ENCODE measurements at regions not wholly inside any gene's neighbourhood (a gene's known extent, or its start where the extent isn't known, plus 50 kb on each side); places are given as distances from the start of the nearest gene placed in this dataset.

DNA sequence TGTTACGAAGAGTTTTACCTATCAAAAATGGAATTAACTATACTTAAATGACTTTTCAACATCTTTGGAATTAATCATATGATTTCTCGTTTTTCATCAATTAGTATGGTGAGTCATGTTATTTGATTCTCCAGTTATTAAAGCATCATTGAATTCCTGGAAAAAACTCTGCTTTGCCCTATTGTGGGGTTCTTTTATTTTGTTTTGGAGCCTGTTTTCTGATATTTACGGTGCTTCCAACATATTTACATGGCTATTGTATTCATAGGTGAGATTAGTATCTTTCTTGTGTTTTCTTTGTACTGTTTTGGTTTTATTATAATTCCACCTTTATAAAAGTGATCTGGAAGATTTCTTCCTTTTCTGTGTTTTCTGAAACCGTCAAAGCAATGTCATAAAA is 902.7 kb downstream of the TBC1D22A start (continued):
- TF ChIP-seq, protein P1, sequence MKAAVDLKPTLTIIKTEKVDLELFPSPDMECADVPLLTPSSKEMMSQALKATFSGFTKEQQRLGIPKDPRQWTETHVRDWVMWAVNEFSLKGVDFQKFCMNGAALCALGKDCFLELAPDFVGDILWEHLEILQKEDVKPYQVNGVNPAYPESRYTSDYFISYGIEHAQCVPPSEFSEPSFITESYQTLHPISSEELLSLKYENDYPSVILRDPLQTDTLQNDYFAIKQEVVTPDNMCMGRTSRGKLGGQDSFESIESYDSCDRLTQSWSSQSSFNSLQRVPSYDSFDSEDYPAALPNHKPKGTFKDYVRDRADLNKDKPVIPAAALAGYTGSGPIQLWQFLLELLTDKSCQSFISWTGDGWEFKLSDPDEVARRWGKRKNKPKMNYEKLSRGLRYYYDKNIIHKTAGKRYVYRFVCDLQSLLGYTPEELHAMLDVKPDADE (IDR thresholded peaks at IDR 0.05): no peak

DNA sequence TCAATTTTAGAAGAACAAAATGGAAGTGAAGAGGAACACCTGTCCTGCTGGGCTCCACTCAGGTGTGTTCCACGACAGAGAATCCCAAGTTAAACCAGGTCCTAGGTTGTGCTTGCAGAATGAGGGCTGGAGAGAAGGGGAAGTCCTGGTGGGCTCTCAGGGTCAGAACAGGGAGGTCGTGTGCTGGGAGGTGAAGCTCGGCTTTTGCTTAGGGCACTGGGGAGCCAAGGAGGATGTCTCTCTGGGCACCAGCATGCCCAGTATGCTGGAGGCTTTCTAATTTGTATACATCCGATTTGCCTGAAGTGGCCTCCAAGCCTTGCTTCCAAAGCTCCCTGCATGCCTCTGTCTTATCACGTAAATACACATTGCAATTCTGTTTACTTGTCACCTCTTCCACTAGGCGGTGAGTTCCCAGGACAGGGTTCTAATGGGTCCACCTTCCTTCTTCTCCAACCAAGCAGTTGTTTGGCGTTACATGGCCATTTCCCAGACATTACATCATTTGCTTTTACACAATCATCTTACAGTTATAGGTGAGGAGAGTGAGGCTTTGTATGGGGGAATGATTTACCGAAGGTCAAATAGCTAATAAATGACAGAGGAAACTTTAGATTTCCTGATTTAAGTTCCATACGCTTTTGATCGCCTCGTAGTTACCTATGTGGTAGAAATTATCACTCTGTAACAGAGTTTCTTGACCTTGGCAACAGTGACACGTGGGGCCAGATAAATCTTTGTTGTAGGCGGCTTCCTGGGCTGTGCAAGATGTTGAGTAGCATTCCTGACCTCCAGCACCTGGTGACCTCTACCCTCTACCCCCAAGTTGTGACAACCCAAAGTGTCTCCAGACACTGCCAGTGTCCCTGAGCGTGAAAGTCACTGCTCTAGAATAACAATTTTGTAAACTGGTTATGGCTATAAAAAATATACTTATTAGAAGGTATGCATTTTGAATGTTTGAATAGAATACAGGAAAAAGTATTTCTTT is 901.5 kb downstream of the TBC1D22A start:
- Mint-ChIP-seq H3K27ac (no peak overlapping the region), H3K4me3 (no peak overlapping the region), H3K36me3 (ENCODE audit: low read depth) (peaks cover 16% of the 10 kb centered on the region), H3K9me3 (peaks cover 37% of the 10 kb centered on the region), H3K4me1 (peaks cover 6% of the 10 kb centered on the region), H3K27me3 (ENCODE audit: insufficient read depth, low read depth, poor library complexity) (peaks cover 11% of the 10 kb centered on the region)
- no peak for DNase-seq (ENCODE audit: low spot score)
- Histone ChIP-seq H3K4me1 (ENCODE audit: insufficient read depth) (no peaks in the 10 kb centered on the region), H3K27me3 (ENCODE audit: insufficient read depth) (no peaks in the 10 kb centered on the region), H3K27ac (ENCODE audit: low read depth) (no peak overlapping the region), H2AFZ (no peak overlapping the region), H4K20me1 (replicated peaks; ENCODE audit: insufficient read depth) (no peaks in the 10 kb centered on the region), H3K9me2 (ENCODE audit: insufficient read depth) (no peaks in the 10 kb centered on the region), H3K4me2 (no peak overlapping the region), H3K79me2 (replicated peaks; ENCODE audit: insufficient read depth) (no peaks in the 10 kb centered on the region), H3K36me3 (ENCODE audit: insufficient read depth) (0 out of 2 replicates have a peak, but pooled peaks cover 18% of the 10 kb centered on the region), H3K4me3 (no peak overlapping the region), H3F3A (replicated peaks; ENCODE audit: low read depth) (no peaks in the 10 kb centered on the region)
- no peak for ATAC-seq
- TF ChIP-seq EZH2 (IDR thresholded peaks at IDR 0.05; ENCODE audit: low read depth, unreplicated experiment) (no peak), ZNF331 (CRISPR knock-in tag; IDR thresholded peaks at IDR 0.05; ENCODE audit: low read depth) (no peak), POLR2AphosphoS5 (IDR thresholded peaks at IDR 0.05; ENCODE audit: low read depth) (no peak), NANOG (IDR thresholded peaks at IDR 0.05; ENCODE audit: borderline replicate concordance) (no peak), JUNB (IDR thresholded peaks at IDR 0.05; ENCODE audit: unreplicated experiment) (no peak), STAT1 (IDR thresholded peaks at IDR 0.05; ENCODE audit: unreplicated experiment) (no peak)
- TF ChIP-seq, protein P1 (IDR thresholded peaks at IDR 0.05): no peak
- TF ChIP-seq, protein P2, sequence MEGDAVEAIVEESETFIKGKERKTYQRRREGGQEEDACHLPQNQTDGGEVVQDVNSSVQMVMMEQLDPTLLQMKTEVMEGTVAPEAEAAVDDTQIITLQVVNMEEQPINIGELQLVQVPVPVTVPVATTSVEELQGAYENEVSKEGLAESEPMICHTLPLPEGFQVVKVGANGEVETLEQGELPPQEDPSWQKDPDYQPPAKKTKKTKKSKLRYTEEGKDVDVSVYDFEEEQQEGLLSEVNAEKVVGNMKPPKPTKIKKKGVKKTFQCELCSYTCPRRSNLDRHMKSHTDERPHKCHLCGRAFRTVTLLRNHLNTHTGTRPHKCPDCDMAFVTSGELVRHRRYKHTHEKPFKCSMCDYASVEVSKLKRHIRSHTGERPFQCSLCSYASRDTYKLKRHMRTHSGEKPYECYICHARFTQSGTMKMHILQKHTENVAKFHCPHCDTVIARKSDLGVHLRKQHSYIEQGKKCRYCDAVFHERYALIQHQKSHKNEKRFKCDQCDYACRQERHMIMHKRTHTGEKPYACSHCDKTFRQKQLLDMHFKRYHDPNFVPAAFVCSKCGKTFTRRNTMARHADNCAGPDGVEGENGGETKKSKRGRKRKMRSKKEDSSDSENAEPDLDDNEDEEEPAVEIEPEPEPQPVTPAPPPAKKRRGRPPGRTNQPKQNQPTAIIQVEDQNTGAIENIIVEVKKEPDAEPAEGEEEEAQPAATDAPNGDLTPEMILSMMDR (conservative IDR thresholded peaks at IDR 0.05; ENCODE audit: low read depth in 2 of 2): no peak
- TF ChIP-seq, protein P3, sequence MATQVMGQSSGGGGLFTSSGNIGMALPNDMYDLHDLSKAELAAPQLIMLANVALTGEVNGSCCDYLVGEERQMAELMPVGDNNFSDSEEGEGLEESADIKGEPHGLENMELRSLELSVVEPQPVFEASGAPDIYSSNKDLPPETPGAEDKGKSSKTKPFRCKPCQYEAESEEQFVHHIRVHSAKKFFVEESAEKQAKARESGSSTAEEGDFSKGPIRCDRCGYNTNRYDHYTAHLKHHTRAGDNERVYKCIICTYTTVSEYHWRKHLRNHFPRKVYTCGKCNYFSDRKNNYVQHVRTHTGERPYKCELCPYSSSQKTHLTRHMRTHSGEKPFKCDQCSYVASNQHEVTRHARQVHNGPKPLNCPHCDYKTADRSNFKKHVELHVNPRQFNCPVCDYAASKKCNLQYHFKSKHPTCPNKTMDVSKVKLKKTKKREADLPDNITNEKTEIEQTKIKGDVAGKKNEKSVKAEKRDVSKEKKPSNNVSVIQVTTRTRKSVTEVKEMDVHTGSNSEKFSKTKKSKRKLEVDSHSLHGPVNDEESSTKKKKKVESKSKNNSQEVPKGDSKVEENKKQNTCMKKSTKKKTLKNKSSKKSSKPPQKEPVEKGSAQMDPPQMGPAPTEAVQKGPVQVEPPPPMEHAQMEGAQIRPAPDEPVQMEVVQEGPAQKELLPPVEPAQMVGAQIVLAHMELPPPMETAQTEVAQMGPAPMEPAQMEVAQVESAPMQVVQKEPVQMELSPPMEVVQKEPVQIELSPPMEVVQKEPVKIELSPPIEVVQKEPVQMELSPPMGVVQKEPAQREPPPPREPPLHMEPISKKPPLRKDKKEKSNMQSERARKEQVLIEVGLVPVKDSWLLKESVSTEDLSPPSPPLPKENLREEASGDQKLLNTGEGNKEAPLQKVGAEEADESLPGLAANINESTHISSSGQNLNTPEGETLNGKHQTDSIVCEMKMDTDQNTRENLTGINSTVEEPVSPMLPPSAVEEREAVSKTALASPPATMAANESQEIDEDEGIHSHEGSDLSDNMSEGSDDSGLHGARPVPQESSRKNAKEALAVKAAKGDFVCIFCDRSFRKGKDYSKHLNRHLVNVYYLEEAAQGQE (IDR thresholded peaks at IDR 0.05; ENCODE audit: unreplicated experiment): no peak

All from GM23338 (cell line).